ENCODE measurements at regions not wholly inside any gene's neighbourhood (a gene's known extent, or its start where the extent isn't known, plus 50 kb on each side); places are given as distances from the start of the nearest gene placed in this dataset.
"Not testable (repeated sequence)": the region's sequence is repeated elsewhere in the genome, so short reads cannot be mapped to it uniquely, and the experiment has no call there.

DNA sequence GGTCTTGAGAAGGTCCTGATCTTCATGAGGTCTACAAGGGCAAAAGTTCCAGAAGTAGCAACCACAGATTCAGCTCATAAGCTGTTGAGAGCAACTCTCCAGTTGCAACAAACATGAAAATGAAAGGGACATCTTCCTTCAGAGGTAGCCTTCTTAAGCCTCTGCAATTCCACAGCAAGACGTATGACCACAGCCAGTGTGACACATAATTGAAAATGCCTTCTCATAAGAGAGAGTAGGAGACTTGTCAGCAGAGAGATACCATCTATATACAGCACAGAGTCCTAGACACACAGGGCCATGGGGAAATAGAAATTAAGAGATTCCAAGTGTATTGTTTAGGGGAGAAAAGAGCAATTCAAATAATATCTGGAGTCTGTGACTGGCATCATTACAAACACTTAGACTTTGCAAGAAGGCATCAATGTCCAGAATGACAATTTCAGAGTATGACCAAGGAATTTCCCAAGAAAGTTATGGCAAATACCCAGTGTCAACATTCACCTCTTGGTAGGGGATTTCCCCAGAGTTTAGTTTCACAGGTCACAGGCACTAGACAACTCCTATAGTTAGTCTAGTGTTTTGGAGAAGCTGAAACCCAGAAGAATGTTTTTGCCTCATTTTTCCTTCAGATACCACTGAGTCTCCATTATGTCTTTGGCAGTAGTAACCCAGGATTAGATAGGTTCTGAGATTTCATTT, 340.3 kb downstream of the ZNF674 start:
- no peaks in the 10 kb centered on the region for H3K9me3 ChIP-seq
- no peak for TF ChIP-seq POLR2A (IDR thresholded peaks at IDR 0.05)
- TF ChIP-seq, protein P1, sequence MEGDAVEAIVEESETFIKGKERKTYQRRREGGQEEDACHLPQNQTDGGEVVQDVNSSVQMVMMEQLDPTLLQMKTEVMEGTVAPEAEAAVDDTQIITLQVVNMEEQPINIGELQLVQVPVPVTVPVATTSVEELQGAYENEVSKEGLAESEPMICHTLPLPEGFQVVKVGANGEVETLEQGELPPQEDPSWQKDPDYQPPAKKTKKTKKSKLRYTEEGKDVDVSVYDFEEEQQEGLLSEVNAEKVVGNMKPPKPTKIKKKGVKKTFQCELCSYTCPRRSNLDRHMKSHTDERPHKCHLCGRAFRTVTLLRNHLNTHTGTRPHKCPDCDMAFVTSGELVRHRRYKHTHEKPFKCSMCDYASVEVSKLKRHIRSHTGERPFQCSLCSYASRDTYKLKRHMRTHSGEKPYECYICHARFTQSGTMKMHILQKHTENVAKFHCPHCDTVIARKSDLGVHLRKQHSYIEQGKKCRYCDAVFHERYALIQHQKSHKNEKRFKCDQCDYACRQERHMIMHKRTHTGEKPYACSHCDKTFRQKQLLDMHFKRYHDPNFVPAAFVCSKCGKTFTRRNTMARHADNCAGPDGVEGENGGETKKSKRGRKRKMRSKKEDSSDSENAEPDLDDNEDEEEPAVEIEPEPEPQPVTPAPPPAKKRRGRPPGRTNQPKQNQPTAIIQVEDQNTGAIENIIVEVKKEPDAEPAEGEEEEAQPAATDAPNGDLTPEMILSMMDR (IDR thresholded peaks at IDR 0.05): no peak
- no peaks in the 10 kb centered on the region for H3K36me3 ChIP-seq
- DNase-seq (no peak), ATAC-seq (peak in 3 of 4 donors; percentile 46 to 84 (median 65))
- no peaks in the 10 kb centered on the region for H3K27me3 ChIP-seq
- H3K4me1 ChIP-seq: no peaks in the 10 kb centered on the region
- H3K4me3 ChIP-seq: no peak overlapping the region
- WGBS (ENCODE audit: insufficient coverage, low coverage, low lambda C conversion rate, missing lambda C conversion rate): 71% methylated on average over 1 of the region's 1 CpG
- H3K27ac ChIP-seq: no peak overlapping the region
- intact Hi-C loops (cut with DNase I): no loop called here

DNA sequence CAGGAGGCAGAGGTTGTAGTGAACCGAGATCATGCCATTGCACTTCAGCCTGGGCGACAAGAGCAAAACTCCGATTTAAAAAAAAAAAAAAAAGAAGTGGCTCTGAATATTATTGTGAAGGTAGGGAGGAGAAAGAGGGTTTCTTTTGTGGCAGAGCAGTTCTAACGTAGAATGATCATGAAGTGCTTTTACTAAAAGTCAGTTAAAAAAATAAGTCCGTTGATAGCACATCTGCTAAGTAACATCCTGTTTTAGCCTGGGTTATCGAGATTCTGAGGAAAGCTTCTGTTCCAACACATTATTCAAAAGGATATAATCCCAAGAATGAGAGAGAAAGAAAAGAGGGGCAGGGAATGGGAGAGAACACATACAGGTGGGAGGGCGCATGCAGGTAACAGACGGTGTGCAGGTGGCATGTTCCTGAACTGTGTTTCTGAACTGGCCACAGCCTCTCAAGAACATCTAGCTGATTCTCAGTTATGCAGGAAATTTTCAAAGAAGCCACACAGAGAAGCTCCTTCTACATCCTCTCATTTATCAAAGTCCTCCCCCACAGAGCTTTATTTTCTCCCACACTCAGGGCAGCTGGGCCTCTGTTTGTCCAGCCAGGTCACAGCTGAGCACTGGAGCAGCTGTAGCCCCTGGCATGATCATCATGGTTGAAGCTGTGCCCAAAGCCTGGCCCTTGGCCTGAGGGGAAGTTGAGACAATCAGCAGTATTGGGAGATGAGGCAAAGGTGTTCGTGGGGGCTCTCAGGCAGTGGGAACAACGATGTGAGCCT, 342.3 kb downstream of the ZNF674 start:
- Histone ChIP-seq H3K4me1 (no peaks in the 10 kb centered on the region), H3K4me3 (no peak overlapping the region), H3K9me3 (no peaks in the 10 kb centered on the region), H3K36me3 (no peaks in the 10 kb centered on the region), H3K27ac (no peak overlapping the region), H3K27me3 (no peaks in the 10 kb centered on the region)
- DNase-seq: no peak
- WGBS (ENCODE audit: insufficient coverage, low coverage, low lambda C conversion rate, missing lambda C conversion rate): 43% methylated on average over 10 of the region's 10 CpGs
- no peak for TF ChIP-seq POLR2A (IDR thresholded peaks at IDR 0.05)
- TF ChIP-seq, protein P1 (IDR thresholded peaks at IDR 0.05): no peak
- intact Hi-C loops (cut with DNase I): no loop called here
- peak in 1 of 4 donors; percentile 57 for ATAC-seq

- DNase-seq (no peak), ATAC-seq (no peak)
- no peaks in the 10 kb centered on the region for H3K9me3 ChIP-seq
- H3K27ac ChIP-seq: no peak overlapping the region
- no peaks in the 10 kb centered on the region for H3K36me3 ChIP-seq
- WGBS (ENCODE audit: insufficient coverage, low coverage, low lambda C conversion rate, missing lambda C conversion rate): 40% methylated on average over 1 of the region's 1 CpG
- H3K4me3 ChIP-seq: no peak overlapping the region
- TF ChIP-seq, protein P1 (IDR thresholded peaks at IDR 0.05): no peak
- TF ChIP-seq POLR2A (IDR thresholded peaks at IDR 0.05): no peak
- no peaks in the 10 kb centered on the region for H3K4me1 ChIP-seq
- intact Hi-C loops (cut with DNase I): no loop called here
- no peaks in the 10 kb centered on the region for H3K27me3 ChIP-seq
These were observed 344.8 kb downstream of the ZNF674 start for GRCh38 chrX:46200413-46200812.

- no peak for TF ChIP-seq POLR2A (IDR thresholded peaks at IDR 0.05)
- TF ChIP-seq, protein P1 (IDR thresholded peaks at IDR 0.05): no peak
- 38% methylated on average over 1 of the region's 1 CpG for WGBS (ENCODE audit: insufficient coverage, low coverage, low lambda C conversion rate, missing lambda C conversion rate)
- Histone ChIP-seq H3K4me1 (no peaks in the 10 kb centered on the region), H3K9me3 (no peaks in the 10 kb centered on the region), H3K4me3 (no peak overlapping the region), H3K36me3 (no peaks in the 10 kb centered on the region), H3K27me3 (no peaks in the 10 kb centered on the region), H3K27ac (no peak overlapping the region)
- ATAC-seq (peak in 1 of 4 donors; percentile 59), DNase-seq (no peak)
- intact Hi-C loops (cut with DNase I): no loop called here
These were observed 346.4 kb downstream of the ZNF674 start for GRCh38 chrX:46198858-46199257.

DNA sequence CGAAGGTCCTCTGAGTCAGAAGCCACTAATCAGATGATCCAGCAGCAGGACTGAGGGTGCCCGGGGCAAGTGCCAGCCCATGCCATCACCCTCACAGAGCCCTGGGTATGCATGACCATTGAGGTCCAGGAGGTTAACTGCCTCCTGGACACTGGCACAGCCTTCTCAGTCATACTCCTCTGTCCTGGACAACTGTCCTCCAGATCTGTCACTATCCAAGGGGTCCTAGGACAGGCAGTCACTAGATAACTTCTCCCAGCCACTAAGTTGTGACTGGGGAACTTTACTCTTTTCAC, 358.5 kb downstream of the ZNF674 start:
- H3K36me3 ChIP-seq; intact Hi-C loops (cut with DNase I); H3K27me3 ChIP-seq; H3K27ac ChIP-seq; ATAC-seq; H3K9me3 ChIP-seq; DNase-seq; H3K4me1 ChIP-seq; H3K4me3 ChIP-seq: not testable (repeated sequence)
- WGBS (ENCODE audit: insufficient coverage, low coverage, low lambda C conversion rate, missing lambda C conversion rate): 35% methylated on average over 2 of the region's 2 CpGs
